ENCODE measurements at regions not wholly inside any gene's neighbourhood (a gene's known extent, or its start where the extent isn't known, plus 50 kb on each side); places are given as distances from the start of the nearest gene placed in this dataset.

DNA sequence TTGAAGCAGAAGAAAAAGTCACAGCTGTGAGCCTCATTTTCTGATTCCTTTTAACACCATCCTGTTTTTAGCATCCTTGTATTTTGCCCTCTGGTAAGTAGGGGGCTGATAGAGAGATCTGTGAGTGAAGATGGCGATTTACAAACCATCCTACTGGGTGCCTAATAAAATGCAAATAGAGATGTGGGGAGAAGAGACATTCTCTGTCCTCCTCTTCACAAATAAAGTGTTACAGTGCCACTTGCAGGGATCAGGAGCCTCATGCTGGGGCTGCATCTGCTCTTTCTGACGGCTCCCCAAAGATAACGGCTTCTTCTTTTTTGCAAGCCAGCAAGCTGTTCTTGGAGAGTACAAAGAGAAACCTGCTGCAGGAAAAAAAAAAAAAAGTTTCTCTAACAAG, 418.6 kb downstream of the TOX3 start:
- TF ChIP-seq, protein P1, sequence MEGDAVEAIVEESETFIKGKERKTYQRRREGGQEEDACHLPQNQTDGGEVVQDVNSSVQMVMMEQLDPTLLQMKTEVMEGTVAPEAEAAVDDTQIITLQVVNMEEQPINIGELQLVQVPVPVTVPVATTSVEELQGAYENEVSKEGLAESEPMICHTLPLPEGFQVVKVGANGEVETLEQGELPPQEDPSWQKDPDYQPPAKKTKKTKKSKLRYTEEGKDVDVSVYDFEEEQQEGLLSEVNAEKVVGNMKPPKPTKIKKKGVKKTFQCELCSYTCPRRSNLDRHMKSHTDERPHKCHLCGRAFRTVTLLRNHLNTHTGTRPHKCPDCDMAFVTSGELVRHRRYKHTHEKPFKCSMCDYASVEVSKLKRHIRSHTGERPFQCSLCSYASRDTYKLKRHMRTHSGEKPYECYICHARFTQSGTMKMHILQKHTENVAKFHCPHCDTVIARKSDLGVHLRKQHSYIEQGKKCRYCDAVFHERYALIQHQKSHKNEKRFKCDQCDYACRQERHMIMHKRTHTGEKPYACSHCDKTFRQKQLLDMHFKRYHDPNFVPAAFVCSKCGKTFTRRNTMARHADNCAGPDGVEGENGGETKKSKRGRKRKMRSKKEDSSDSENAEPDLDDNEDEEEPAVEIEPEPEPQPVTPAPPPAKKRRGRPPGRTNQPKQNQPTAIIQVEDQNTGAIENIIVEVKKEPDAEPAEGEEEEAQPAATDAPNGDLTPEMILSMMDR (IDR thresholded peaks at IDR 0.05): no peak

DNA sequence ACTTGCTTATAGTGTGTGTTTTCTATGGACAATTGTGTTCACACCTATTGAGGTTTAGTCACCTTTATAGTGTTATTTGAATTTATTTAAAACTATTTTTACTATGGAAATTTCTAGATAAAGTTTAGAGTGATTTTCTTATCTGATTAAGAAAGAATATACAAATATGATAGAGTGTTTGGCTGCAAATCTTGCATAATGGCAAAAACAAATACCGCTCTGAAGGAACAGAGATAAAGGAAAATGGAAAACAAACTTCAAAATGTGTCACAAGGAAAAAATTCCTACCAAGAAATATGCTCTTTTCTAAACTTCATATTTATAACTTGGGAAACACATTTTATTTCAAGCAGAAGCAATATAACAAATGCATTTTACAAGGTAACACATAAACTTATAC, 423.1 kb downstream of the TOX3 start:
- DNase-seq (ENCODE audit: low spot score): no peak
- Mint-ChIP-seq H3K27me3 (ENCODE audit: low read depth) (no peaks in the 10 kb centered on the region), H3K4me1 (ENCODE audit: low read depth) (peaks cover 2% of the 10 kb centered on the region), H3K4me3 (ENCODE audit: unreplicated experiment) (no peak overlapping the region), H3K27ac (ENCODE audit: unreplicated experiment) (no peak overlapping the region), H3K36me3 (ENCODE audit: low read depth) (peaks cover 8% of the 10 kb centered on the region), H3K9me3 (ENCODE audit: low read depth) (peaks cover 21% of the 10 kb centered on the region)
- TF ChIP-seq, protein P1 (IDR thresholded peaks at IDR 0.05): no peak

More for the DNA sequence above, 418.6 kb downstream of the TOX3 start:
- Mint-ChIP-seq H3K27me3 (ENCODE audit: low read depth) (no peaks in the 10 kb centered on the region), H3K4me3 (ENCODE audit: unreplicated experiment) (no peak overlapping the region), H3K9me3 (ENCODE audit: low read depth) (no peaks in the 10 kb centered on the region), H3K27ac (ENCODE audit: unreplicated experiment) (no peak overlapping the region), H3K36me3 (ENCODE audit: low read depth) (no peaks in the 10 kb centered on the region), H3K4me1 (ENCODE audit: low read depth) (peaks cover 25% of the 10 kb centered on the region)
- no peak for DNase-seq (ENCODE audit: low spot score)

DNA sequence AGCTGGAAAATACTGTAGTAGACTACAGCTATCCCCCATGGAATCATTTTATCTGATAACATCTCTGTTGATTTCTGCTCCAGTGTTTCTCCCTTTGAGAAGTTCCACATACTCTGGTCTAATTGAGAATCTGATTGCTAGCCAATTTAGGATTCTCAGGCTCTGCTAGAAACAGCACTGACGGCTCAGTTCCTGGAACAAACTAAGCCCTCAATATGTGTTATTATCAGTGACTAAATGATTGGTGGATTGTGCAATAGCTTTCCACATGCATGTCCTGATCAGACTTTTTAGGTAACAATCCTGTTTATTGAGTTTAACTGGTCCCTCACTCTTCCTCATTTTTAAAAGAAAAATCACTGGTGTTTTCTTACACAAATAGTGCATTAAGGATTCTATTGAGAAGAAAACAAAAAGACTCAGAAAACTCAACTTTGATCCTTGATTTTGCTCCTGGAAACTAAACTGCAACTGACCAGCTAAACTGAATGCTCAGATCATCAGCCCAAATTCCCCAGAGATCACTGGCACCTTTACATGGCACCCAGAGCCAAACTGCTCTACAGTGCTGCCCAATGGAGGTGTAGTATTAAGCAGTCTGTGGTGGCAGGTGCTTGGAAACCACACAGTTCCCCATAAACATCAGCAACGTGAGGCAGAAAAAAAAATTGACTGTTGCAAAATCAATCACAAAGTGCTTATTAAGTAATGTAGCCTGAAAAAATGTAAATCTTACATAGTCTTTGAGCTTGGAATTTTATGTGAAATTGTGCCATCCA, 423.7 kb downstream of the TOX3 start:
- peaks cover 2% of the 10 kb centered on the region for H3K4me1 Mint-ChIP-seq (ENCODE audit: low read depth)
- H3K27ac Mint-ChIP-seq (ENCODE audit: unreplicated experiment): no peak overlapping the region
- no peaks in the 10 kb centered on the region for H3K27me3 Mint-ChIP-seq (ENCODE audit: low read depth)
- no peak for DNase-seq (ENCODE audit: low spot score)
- TF ChIP-seq, protein P1 (IDR thresholded peaks at IDR 0.05): no peak
- H3K4me3 Mint-ChIP-seq (ENCODE audit: unreplicated experiment): no peak overlapping the region
- peaks cover 8% of the 10 kb centered on the region for H3K36me3 Mint-ChIP-seq (ENCODE audit: low read depth)
- peaks cover 21% of the 10 kb centered on the region for H3K9me3 Mint-ChIP-seq (ENCODE audit: low read depth)

DNA sequence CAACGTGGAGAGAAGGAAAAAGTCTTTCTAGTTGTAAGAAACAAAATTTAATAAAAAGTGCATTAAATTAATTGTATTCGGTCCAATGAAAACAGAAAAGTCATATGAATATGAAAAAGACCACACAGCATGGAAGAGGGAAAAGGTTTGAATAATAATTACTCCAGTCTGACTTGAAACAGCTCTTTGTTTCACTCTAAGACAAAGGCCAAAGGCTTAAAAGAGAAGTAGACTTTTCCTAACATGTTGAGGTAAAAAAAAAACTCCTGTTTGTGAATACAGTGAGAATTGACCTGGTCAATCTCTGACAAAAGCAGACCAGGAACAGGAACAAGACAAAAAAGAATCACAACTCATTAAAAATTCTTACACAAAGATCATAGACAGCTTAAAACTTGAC, 429.8 kb downstream of the TOX3 start:
- peaks cover 25% of the 10 kb centered on the region for H3K4me1 Mint-ChIP-seq (ENCODE audit: low read depth)
- DNase-seq (ENCODE audit: low spot score): no peak
- H3K27me3 Mint-ChIP-seq (ENCODE audit: low read depth): no peaks in the 10 kb centered on the region
- H3K27ac Mint-ChIP-seq (ENCODE audit: unreplicated experiment): no peak overlapping the region
- peaks cover 8% of the 10 kb centered on the region for H3K36me3 Mint-ChIP-seq (ENCODE audit: low read depth)
- TF ChIP-seq, protein P1 (IDR thresholded peaks at IDR 0.05): no peak
- H3K4me3 Mint-ChIP-seq (ENCODE audit: unreplicated experiment): no peak overlapping the region
- H3K9me3 Mint-ChIP-seq (ENCODE audit: low read depth): peaks cover 21% of the 10 kb centered on the region

DNA sequence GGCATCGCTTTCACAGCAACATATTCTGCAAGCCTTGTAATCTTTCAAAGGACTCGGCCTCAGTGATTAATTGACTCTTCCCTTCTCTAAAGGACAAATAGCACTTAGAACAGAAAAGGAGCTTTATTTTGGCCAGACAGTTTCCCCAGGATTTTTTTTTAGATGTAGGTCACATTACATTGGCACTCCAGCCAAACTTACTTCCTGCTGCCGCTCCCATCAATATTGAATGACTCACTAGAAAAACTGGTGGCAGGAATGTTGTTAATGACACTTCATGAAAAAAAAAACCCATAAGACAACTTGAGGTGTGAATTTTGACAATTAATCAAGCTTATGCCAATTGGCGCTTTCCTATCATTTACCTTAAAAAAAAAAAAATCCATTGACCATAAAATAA, 432.6 kb downstream of the TOX3 start:
- DNase-seq (ENCODE audit: low spot score): no peak
- Mint-ChIP-seq H3K9me3 (ENCODE audit: low read depth) (peaks cover 4% of the 10 kb centered on the region), H3K27ac (ENCODE audit: unreplicated experiment) (peak overlapping the region; percentile 80), H3K4me1 (ENCODE audit: low read depth) (peaks cover 25% of the 10 kb centered on the region), H3K27me3 (ENCODE audit: low read depth) (no peaks in the 10 kb centered on the region), H3K4me3 (ENCODE audit: unreplicated experiment) (no peak overlapping the region), H3K36me3 (ENCODE audit: low read depth) (peaks cover 3% of the 10 kb centered on the region)
- TF ChIP-seq, protein P1 (IDR thresholded peaks at IDR 0.05): peak; percentile 58

All from chondrocyte (in vitro differentiated cells).